Tibial nerve (tissue), 4 donors: ENCODE measurements at regions not wholly inside any gene's neighbourhood (a gene's known extent, or its start where the extent isn't known, plus 50 kb on each side); places are given as distances from the start of the nearest gene placed in this dataset.
"Not testable (repeated sequence)": the region's sequence is repeated elsewhere in the genome, so short reads cannot be mapped to it uniquely, and the experiment has no call there.

Source experiments
- DNase-seq, 2 donors: peaks; one replicate each; pipeline ENCODE4 v3.0.0-alpha.2; 2019; ENCODE audit warnings: low spot score in 2 of 2
- H3K27ac ChIP-seq, 4 donors: fragments of 200-600 bp; sonication (generic) in 3 of 4; one replicate each; pipeline ENCODE4 v1.5.1; 2017 to 2019; ENCODE audit warnings: mild to moderate bottlenecking in 1 of 4
- H3K27me3 ChIP-seq, 2 donors: fragments of 200-600 bp; sonication (generic) in 1 of 2; one replicate each; pipeline versions ENCODE4 v1.5.1 to v1.6.0; 2017 to 2019
- H3K36me3 ChIP-seq, 3 donors: fragments of 200-600 bp; sonication (generic); one replicate each; pipeline ENCODE4 v1.5.1; 2018 to 2019
- H3K4me1 ChIP-seq, 4 donors: fragments of 200-600 bp; sonication (generic) in 3 of 4; one replicate each; pipeline ENCODE4 v1.5.1; 2017 to 2019
- H3K4me3 ChIP-seq, 4 donors: fragments of 200-600 bp; sonication (generic) in 3 of 4; one replicate each; pipeline ENCODE4 v1.5.1; 2017 to 2019; ENCODE audit warnings: mild to moderate bottlenecking in 1 of 4, moderate library complexity in 1 of 4
- H3K9me3 ChIP-seq, 4 donors: fragments of 200-600 bp; sonication (generic) in 3 of 4; one replicate each; pipeline ENCODE4 v1.5.1; 2017 to 2019
- CTCF ChIP-seq, 5 experiments: fragments of 200-600 bp in 3 of 5; fragments of 450-650 bp in 2 of 5; sonication (generic) in 3 of 5; IDR thresholded peaks; one replicate each; pipeline ENCODE4 v1.5.1; 2016 to 2019; ENCODE audit warnings: antibody characterized with exemption in 5 of 5, mild to moderate bottlenecking in 3 of 5, moderate library complexity in 2 of 5
- EP300 ChIP-seq, 2 donors: sonication (generic); formaldehyde crosslinking; IDR thresholded peaks; one replicate each; pipeline ENCODE4 v1.6.1; 2017; ENCODE audit warnings: antibody characterized with exemption in 2 of 2, mild to moderate bottlenecking in 1 of 2
- POLR2A ChIP-seq, 2 donors: fragments of 450-650 bp; IDR thresholded peaks; one replicate each; pipeline ENCODE4 v1.6.1; 2017; ENCODE audit warnings: antibody characterized with exemption in 2 of 2, mild to moderate bottlenecking in 2 of 2, moderate library complexity in 2 of 2
- WGBS, 2 donors: methylation state at CpG; one replicate each; pipeline ENCODE4 v1.1.5; 2018; 5-methylcytosine and 5-hydroxymethylcytosine counted together

- H3K4me1 ChIP-seq = no peaks in the 10 kb centered on the region
- no peak for DNase-seq
- 83 to 92% methylated on average over 5 of the region's 5 CpGs for WGBS, 2 donors
These were observed 543.7 kb upstream of the RAG2 start for GRCh38 chr11:37141707-37142106.

GRCh38 chr11:37135606-37136005, 537.6 kb upstream of the RAG2 start:
- not testable (repeated sequence) for H3K27ac ChIP-seq, H3K4me3 ChIP-seq, H3K27me3 ChIP-seq, H3K36me3 ChIP-seq, DNase-seq, H3K4me1 ChIP-seq
- H3K9me3 ChIP-seq = peaks cover 0 to 17% (median 0%) of the 10 kb centered on the region in 4 donors
- 79 to 80% methylated on average over 6 of the region's 6 CpGs for WGBS, 2 donors

More at GRCh38 chr11:37141707-37142106, 543.7 kb upstream of the RAG2 start:
- H3K9me3 ChIP-seq = peaks cover 0 to 12% (median 0%) of the 10 kb centered on the region in 4 donors
- TF ChIP-seq EP300 (IDR thresholded peaks at IDR 0.05) (no peak), CTCF (IDR thresholded peaks at IDR 0.05) (no peak), POLR2A (IDR thresholded peaks at IDR 0.05) (no peak)
- no peaks in the 10 kb centered on the region for H3K36me3 ChIP-seq
- no peak overlapping the region for H3K27ac ChIP-seq
- H3K4me3 ChIP-seq = no peak overlapping the region
- no peaks in the 10 kb centered on the region for H3K27me3 ChIP-seq

GRCh38 chr11:37134637-37135036, 536.6 kb upstream of the RAG2 start:
- Histone ChIP-seq H3K4me1 (no peaks in the 10 kb centered on the region), H3K4me3 (no peak overlapping the region), H3K27me3 (no peaks in the 10 kb centered on the region), H3K9me3 (peaks cover 0 to 25% (median 0%) of the 10 kb centered on the region in 4 donors), H3K36me3 (no peaks in the 10 kb centered on the region), H3K27ac (no peak overlapping the region)
- no peak for DNase-seq
- 56 to 85% methylated on average over 2 of the region's 2 CpGs for WGBS, 2 donors
- TF ChIP-seq CTCF (IDR thresholded peaks at IDR 0.05) (no peak), POLR2A (IDR thresholded peaks at IDR 0.05) (no peak), EP300 (IDR thresholded peaks at IDR 0.05) (no peak)

- Histone ChIP-seq H3K27me3 (no peaks in the 10 kb centered on the region), H3K27ac (no peak overlapping the region), H3K36me3 (no peaks in the 10 kb centered on the region), H3K4me3 (no peak overlapping the region), H3K4me1 (no peaks in the 10 kb centered on the region), H3K9me3 (no peaks in the 10 kb centered on the region)
- TF ChIP-seq POLR2A (IDR thresholded peaks at IDR 0.05) (no peak), EP300 (IDR thresholded peaks at IDR 0.05) (no peak), CTCF (IDR thresholded peaks at IDR 0.05) (no peak)
- no peak for DNase-seq
- 46 to 62% methylated on average over 2 of the region's 2 CpGs for WGBS, 2 donors
These were observed 526.3 kb upstream of the RAG2 start for GRCh38 chr11:37124384-37124783.

- H3K36me3 ChIP-seq = no peaks in the 10 kb centered on the region
- H3K9me3 ChIP-seq = no peaks in the 10 kb centered on the region
- TF ChIP-seq EP300 (IDR thresholded peaks at IDR 0.05) (no peak), POLR2A (IDR thresholded peaks at IDR 0.05) (no peak), CTCF (IDR thresholded peaks at IDR 0.05) (no peak)
- H3K27me3 ChIP-seq = no peaks in the 10 kb centered on the region
- no peak overlapping the region for H3K27ac ChIP-seq
- H3K4me3 ChIP-seq = no peak overlapping the region
- no peak for DNase-seq
- H3K4me1 ChIP-seq = no peaks in the 10 kb centered on the region
These were observed 517.9 kb upstream of the RAG2 start for GRCh38 chr11:37115963-37116362.

GRCh38 chr11:37110385-37110784, 512.3 kb upstream of the RAG2 start:
- no peak for DNase-seq
- TF ChIP-seq CTCF (IDR thresholded peaks at IDR 0.05) (no peak), EP300 (IDR thresholded peaks at IDR 0.05) (no peak), POLR2A (IDR thresholded peaks at IDR 0.05) (no peak)
- Histone ChIP-seq H3K4me3 (no peak overlapping the region), H3K27ac (no peak overlapping the region), H3K9me3 (no peaks in the 10 kb centered on the region), H3K27me3 (no peaks in the 10 kb centered on the region), H3K36me3 (no peaks in the 10 kb centered on the region), H3K4me1 (no peaks in the 10 kb centered on the region)
- WGBS, 2 donors = 72 to 79% methylated on average over 4 of the region's 4 CpGs
